Panc1 (cell line): ENCODE measurements at regions not wholly inside any gene's neighbourhood (a gene's known extent, or its start where the extent isn't known, plus 50 kb on each side); places are given as distances from the start of the nearest gene placed in this dataset.

Experiments used
- CTCF ChIP-seq: fragments of 450-650 bp; IDR thresholded peaks from 2 replicates; pipeline ENCODE4 v1.5.1; 2017; ENCODE audit warnings: mild to moderate bottlenecking
- POLR2AphosphoS5 ChIP-seq: IDR thresholded peaks from 2 replicates; pipeline ENCODE4 v1.6.1; 2012; ENCODE audit warnings: mild to moderate bottlenecking, low read depth, low read length, moderate library complexity
- REST ChIP-seq, 2 experiments: IDR thresholded peaks; 2 replicates each; pipeline ENCODE4 v1.6.1; 2011 to 2012; ENCODE audit warnings: low read depth in 2 of 2, control low read depth in 1 of 2, low read length in 1 of 2, mild to moderate bottlenecking in 1 of 2, moderate library complexity in 1 of 2; ENCODE audit not compliant: insufficient read depth in 1 of 2
- SIN3A ChIP-seq: IDR thresholded peaks from 2 replicates; pipeline ENCODE4 v1.6.1; 2012; ENCODE audit warnings: low read depth, mild to moderate bottlenecking, low read length, moderate library complexity, borderline replicate concordance; ENCODE audit not compliant: insufficient read depth
- TCF7L2 ChIP-seq: IDR thresholded peaks from 2 replicates; pipeline ENCODE4 v1.6.1; 2011; ENCODE audit warnings: mild to moderate bottlenecking, low read depth, low read length, inconsistent platforms

- TF ChIP-seq CTCF (no peak), POLR2AphosphoS5 (peak; percentile 67; the same call in 1 of the 2 replicates), TCF7L2 (peak; percentile 91), REST (IDR thresholded peaks at IDR 0.05; ENCODE audit: insufficient read depth in 1 of 2, low read depth in 2 of 2, low read length in 1 of 2) (no peak), SIN3A (no peak)
Measured at GRCh38 chr7:46900312-46901263, 681.3 kb downstream of the TNS3 start.
